ENCODE measurements at regions not wholly inside any gene's neighbourhood (a gene's known extent, or its start where the extent isn't known, plus 50 kb on each side); places are given as distances from the start of the nearest gene placed in this dataset.

GRCh38 chr3:173284301-173284700 lies 113.2 kb upstream of the NLGN1 start:
- TF ChIP-seq CTCF (conservative IDR thresholded peaks at IDR 0.05): no peak
- no peak for TF ChIP-seq EZH2 (IDR thresholded peaks at IDR 0.05; ENCODE audit: low read depth)
